ENCODE measurements at regions not wholly inside any gene's neighbourhood (a gene's known extent, or its start where the extent isn't known, plus 50 kb on each side); places are given as distances from the start of the nearest gene placed in this dataset.

GRCh38 chr14:106208794-106209193 is 682.4 kb downstream of the TMEM121 start:
- Mint-ChIP-seq H3K27me3 (ENCODE audit: low read depth, poor library complexity) (no peaks in the 10 kb centered on the region), H3K36me3 (ENCODE audit: low read depth) (peaks cover 9% of the 10 kb centered on the region), H3K27ac (no peak overlapping the region), H3K9me3 (peaks cover 96% of the 10 kb centered on the region), H3K4me1 (no peaks in the 10 kb centered on the region), H3K4me3 (no peak overlapping the region)
- DNase-seq = no peak
- TF ChIP-seq CTCF (IDR thresholded peaks at IDR 0.05) = no peak

- Mint-ChIP-seq H3K36me3 (ENCODE audit: low read depth) (peaks cover 8% of the 10 kb centered on the region), H3K4me3 (no peak overlapping the region), H3K4me1 (no peaks in the 10 kb centered on the region), H3K9me3 (peaks cover 96% of the 10 kb centered on the region), H3K27ac (no peak overlapping the region), H3K27me3 (ENCODE audit: low read depth, poor library complexity) (no peaks in the 10 kb centered on the region)
- no peak for TF ChIP-seq CTCF (IDR thresholded peaks at IDR 0.05)
- DNase-seq = no peak
These were observed 683.4 kb downstream of the TMEM121 start for GRCh38 chr14:106209755-106210154.

- Mint-ChIP-seq H3K9me3 (peaks cover 96% of the 10 kb centered on the region), H3K27ac (no peak overlapping the region), H3K27me3 (ENCODE audit: low read depth, poor library complexity) (no peaks in the 10 kb centered on the region), H3K4me1 (no peaks in the 10 kb centered on the region), H3K4me3 (no peak overlapping the region), H3K36me3 (ENCODE audit: low read depth) (peaks cover 4% of the 10 kb centered on the region)
- DNase-seq = no peak
- TF ChIP-seq CTCF (IDR thresholded peaks at IDR 0.05) = no peak
These were observed 684.3 kb downstream of the TMEM121 start for GRCh38 chr14:106210650-106211049.

GRCh38 chr14:106211334-106211900 is 685.0 kb downstream of the TMEM121 start:
- no peaks in the 10 kb centered on the region for H3K36me3 Mint-ChIP-seq (ENCODE audit: low read depth)
- H3K4me1 Mint-ChIP-seq = no peaks in the 10 kb centered on the region
- H3K27me3 Mint-ChIP-seq (ENCODE audit: low read depth, poor library complexity) = no peaks in the 10 kb centered on the region
- DNase-seq = no peak
- no peak overlapping the region for H3K4me3 Mint-ChIP-seq
- H3K9me3 Mint-ChIP-seq = peaks cover 99% of the 10 kb centered on the region
- no peak overlapping the region for H3K27ac Mint-ChIP-seq
- TF ChIP-seq CTCF (IDR thresholded peaks at IDR 0.05) = no peak

- Mint-ChIP-seq H3K4me1 (no peaks in the 10 kb centered on the region), H3K27me3 (ENCODE audit: low read depth, poor library complexity) (peaks cover 3% of the 10 kb centered on the region), H3K4me3 (no peak overlapping the region), H3K36me3 (ENCODE audit: low read depth) (no peaks in the 10 kb centered on the region), H3K9me3 (peaks cover 95% of the 10 kb centered on the region), H3K27ac (no peak overlapping the region)
- TF ChIP-seq CTCF (IDR thresholded peaks at IDR 0.05) = no peak
- no peak for DNase-seq
These were observed 688.8 kb downstream of the TMEM121 start for GRCh38 chr14:106215229-106215628.

GRCh38 chr14:106216679-106217078 is 690.3 kb downstream of the TMEM121 start:
- Mint-ChIP-seq H3K36me3 (ENCODE audit: low read depth) (no peaks in the 10 kb centered on the region), H3K27ac (no peak overlapping the region), H3K4me3 (no peak overlapping the region), H3K27me3 (ENCODE audit: low read depth, poor library complexity) (peaks cover 3% of the 10 kb centered on the region), H3K4me1 (no peaks in the 10 kb centered on the region), H3K9me3 (peaks cover 92% of the 10 kb centered on the region)
- DNase-seq = no peak
- TF ChIP-seq CTCF (IDR thresholded peaks at IDR 0.05) = no peak
